Parathyroid adenoma (tissue), 2 donors: ENCODE measurements at regions not wholly inside any gene's neighbourhood (a gene's known extent, or its start where the extent isn't known, plus 50 kb on each side); places are given as distances from the start of the nearest gene placed in this dataset.
"Not testable (repeated sequence)": the region's sequence is repeated elsewhere in the genome, so short reads cannot be mapped to it uniquely, and the experiment has no call there.

Source experiments
- H2AFZ ChIP-seq: fragments of 300-600 bp; sonication (generic); one replicate; pipeline ENCODE4 v1.7.0; 2017; ENCODE audit warnings: antibody characterized with exemption, mild to moderate bottlenecking
- H3K27ac ChIP-seq: fragments of 300-600 bp; sonication (generic); one replicate; pipeline ENCODE4 v1.7.0; 2017
- H3K27me3 ChIP-seq: fragments of 300-600 bp; sonication (generic); one replicate; pipeline ENCODE4 v1.7.0; 2017; ENCODE audit warnings: low read length; ENCODE audit not compliant: control insufficient read depth, insufficient read depth
- H3K36me3 ChIP-seq: fragments of 300-600 bp; sonication (generic); one replicate; pipeline ENCODE4 v1.7.0; 2017; ENCODE audit warnings: low read length; ENCODE audit not compliant: control insufficient read depth, insufficient read depth
- H3K4me1 ChIP-seq: fragments of 300-600 bp; sonication (generic); one replicate; pipeline ENCODE4 v1.7.0; 2017; ENCODE audit warnings: control low read depth
- H3K4me2 ChIP-seq: fragments of 300-600 bp; sonication (generic); one replicate; pipeline ENCODE4 v1.7.0; 2017; ENCODE audit warnings: low read length
- H3K4me3 ChIP-seq: fragments of 300-600 bp; sonication (generic); one replicate; pipeline ENCODE4 v1.7.0; 2017; ENCODE audit warnings: low read depth, low read length
- H3K79me2 ChIP-seq: fragments of 300-600 bp; sonication (generic); one replicate; pipeline ENCODE4 v1.7.0; 2017; ENCODE audit warnings: control low read depth
- H3K9ac ChIP-seq: fragments of 300-600 bp; sonication (generic); one replicate; pipeline ENCODE4 v1.7.0; 2017; ENCODE audit warnings: mild to moderate bottlenecking
- H3K9me3 ChIP-seq: fragments of 300-600 bp; sonication (generic); one replicate; pipeline ENCODE4 v1.7.0; 2017; ENCODE audit warnings: low read length; ENCODE audit not compliant: control insufficient read depth
- CTCF ChIP-seq: fragments of 300-600 bp; sonication (generic); IDR thresholded peaks from one replicate; pipeline ENCODE4 v1.7.0; 2017; ENCODE audit warnings: antibody characterized with exemption, mild to moderate bottlenecking
- donor health status: primary hyperparathyroidism.

DNA sequence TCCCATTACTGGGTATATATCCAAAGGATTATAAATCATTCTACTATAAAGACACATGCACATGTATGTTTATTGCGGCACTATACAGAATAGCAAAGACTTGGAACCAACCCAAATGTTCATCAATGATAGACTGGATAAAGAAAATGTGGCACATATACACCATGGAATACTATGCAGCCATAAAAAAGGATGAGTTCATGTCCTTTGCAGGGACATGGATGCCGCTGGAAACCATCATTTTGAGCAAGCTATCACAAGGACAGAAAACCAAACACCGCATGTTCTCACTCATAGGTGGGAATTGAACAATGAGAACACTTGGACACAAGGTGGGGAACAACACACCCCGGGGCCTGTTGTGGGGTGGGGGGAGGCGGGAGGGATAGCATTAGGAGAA lies 57.0 kb upstream of the NEUROD1 start:
- H3K9ac ChIP-seq, H3K4me1 ChIP-seq, H3K27ac ChIP-seq, H3K79me2 ChIP-seq, H3K4me2 ChIP-seq, H3K4me3 ChIP-seq, H3K36me3 ChIP-seq, H3K9me3 ChIP-seq, H3K27me3 ChIP-seq, H2AFZ ChIP-seq: not testable (repeated sequence)

GRCh38 chr2:181738074-181738473 lies 57.8 kb upstream of the NEUROD1 start:
- Histone ChIP-seq H3K9ac (no peak overlapping the region), H3K27me3 (no peaks in the 10 kb centered on the region), H3K4me2 (no peak overlapping the region), H3K36me3 (no peaks in the 10 kb centered on the region), H3K27ac (no peak overlapping the region), H3K4me3 (no peak overlapping the region), H2AFZ (no peak overlapping the region), H3K9me3 (no peaks in the 10 kb centered on the region), H3K79me2 (no peaks in the 10 kb centered on the region), H3K4me1 (no peaks in the 10 kb centered on the region)
- no peak for TF ChIP-seq CTCF

GRCh38 chr2:181738563-181738962 lies 58.2 kb upstream of the NEUROD1 start:
- TF ChIP-seq CTCF: no peak

GRCh38 chr2:181741756-181742155 lies 61.4 kb upstream of the NEUROD1 start:
- Histone ChIP-seq H3K36me3 (no peaks in the 10 kb centered on the region), H3K4me3 (no peak overlapping the region), H3K4me1 (no peaks in the 10 kb centered on the region), H3K79me2 (no peaks in the 10 kb centered on the region), H2AFZ (no peak overlapping the region), H3K27ac (no peak overlapping the region), H3K9me3 (no peaks in the 10 kb centered on the region), H3K4me2 (no peak overlapping the region), H3K9ac (no peak overlapping the region), H3K27me3 (no peaks in the 10 kb centered on the region)
- TF ChIP-seq CTCF: no peak

More at GRCh38 chr2:181738563-181738962, 58.2 kb upstream of the NEUROD1 start:
- Histone ChIP-seq H3K27me3 (no peaks in the 10 kb centered on the region), H3K36me3 (no peaks in the 10 kb centered on the region), H3K9me3 (no peaks in the 10 kb centered on the region), H2AFZ (no peak overlapping the region), H3K27ac (no peak overlapping the region), H3K4me3 (no peak overlapping the region), H3K79me2 (no peaks in the 10 kb centered on the region), H3K9ac (no peak overlapping the region), H3K4me2 (no peak overlapping the region), H3K4me1 (no peaks in the 10 kb centered on the region)

GRCh38 chr2:181742361-181742760 lies 62.0 kb upstream of the NEUROD1 start:
- Histone ChIP-seq H3K27me3 (no peaks in the 10 kb centered on the region), H3K4me2 (no peak overlapping the region), H3K79me2 (no peaks in the 10 kb centered on the region), H3K4me3 (no peak overlapping the region), H2AFZ (no peak overlapping the region), H3K9ac (no peak overlapping the region), H3K27ac (no peak overlapping the region), H3K4me1 (no peaks in the 10 kb centered on the region), H3K9me3 (no peaks in the 10 kb centered on the region), H3K36me3 (no peaks in the 10 kb centered on the region)
- TF ChIP-seq CTCF: no peak
